B cell (primary cell): ENCODE measurements at regions not wholly inside any gene's neighbourhood (a gene's known extent, or its start where the extent isn't known, plus 50 kb on each side); places are given as distances from the start of the nearest gene placed in this dataset.

ENCODE experiments used
- ATAC-seq: fragments of 200-7000 bp; cut with Tn5 transposase; one replicate; pipeline ENCODE4 v1.10.0; 2021; ENCODE audit warnings: low read depth, mild to moderate bottlenecking, moderate number of reproducible peaks, moderate library complexity
- CTCF ChIA-PET: fragments of 350-600 bp; sonication (Branson Sonifier 250); formaldehyde crosslinking; loops from one replicate; lab custom pipeline; 2021; ENCODE audit warnings: antibody characterized with exemption, inconsistent platforms; lab: Charles Lee
- POLR2A ChIA-PET: fragments of 350-600 bp; sonication (Branson Sonifier 250); formaldehyde crosslinking; loops from one replicate; lab custom pipeline; 2021; ENCODE audit warnings: antibody characterized with exemption; lab: Charles Lee
- DNase-seq: peaks from one replicate; pipeline ENCODE4 v3.0.0; 2013
- H2AFZ ChIP-seq: 2 replicates; pipeline ENCODE4 v1.6.1; 2012; ENCODE audit warnings: mild to moderate bottlenecking, low read depth, low read length; ENCODE audit not compliant: insufficient read depth, poor library complexity, severe bottlenecking
- H3K27ac ChIP-seq, 2 donors: 1 replicate in 1 of 2; 2 replicates in 1 of 2; pipeline ENCODE4 v1.5.1; 2012 to 2013; ENCODE audit warnings: low read length in 2 of 2, mild to moderate bottlenecking in 2 of 2, moderate library complexity in 1 of 2
- H3K27me3 ChIP-seq, 4 experiments: fragments of 200-600 bp in 1 of 4; sonication (generic) in 1 of 4; replicated peaks in 1 of 4; 1 replicate in 2 of 4; 2 replicates in 2 of 4; pipeline versions ENCODE4 v1.6.1 to v1.7.0; 2013 to 2016; ENCODE audit warnings: low read length in 3 of 4, mild to moderate bottlenecking in 2 of 4, mixed read lengths in 1 of 4, moderate library complexity in 1 of 4; ENCODE audit not compliant: insufficient read depth in 4 of 4, control insufficient read depth in 3 of 4; ENCODE audit errors: control extremely low read depth in 1 of 4
- H3K36me3 ChIP-seq, 2 experiments: replicated peaks in 1 of 2; 1 replicate in 1 of 2; 2 replicates in 1 of 2; pipeline versions ENCODE4 v1.6.1 to v1.7.1; 2013; ENCODE audit warnings: low read length in 1 of 2; ENCODE audit not compliant: insufficient read depth in 2 of 2, control insufficient read depth in 1 of 2; ENCODE audit errors: control extremely low read depth in 1 of 2, extremely low read depth in 1 of 2
- H3K4me1 ChIP-seq, 2 donors: fragments of 200-600 bp in 1 of 2; sonication (generic) in 1 of 2; 1 replicate in 1 of 2; 2 replicates in 1 of 2; pipeline versions ENCODE4 v1.5.1 to v1.6.1; 2013 to 2017; ENCODE audit warnings: low read length in 2 of 2; ENCODE audit not compliant: control insufficient read depth in 2 of 2, insufficient read depth in 2 of 2
- H3K4me2 ChIP-seq: replicated peaks from 2 replicates; pipeline ENCODE3; 2012; ENCODE audit warnings: mild to moderate bottlenecking, low read depth, low read length; ENCODE audit not compliant: poor library complexity, severe bottlenecking
- H3K4me3 ChIP-seq, 5 experiments: fragments of 200-600 bp in 1 of 5; sonication (generic) in 1 of 5; 1 replicate in 3 of 5; 2 replicates in 2 of 5; pipeline versions ENCODE4 v1.5.1 to v1.7.0; 2011 to 2016; ENCODE audit warnings: low read length in 4 of 5, mild to moderate bottlenecking in 4 of 5, low read depth in 2 of 5, control low read depth in 1 of 5, moderate library complexity in 1 of 5; ENCODE audit not compliant: insufficient read depth in 1 of 5; ENCODE audit errors: control extremely low read depth in 1 of 5, extremely low read depth in 1 of 5
- H3K79me2 ChIP-seq: fragments of 200-600 bp; sonication (generic); one replicate; pipeline ENCODE4 v1.6.0; 2016; ENCODE audit warnings: low read length; ENCODE audit not compliant: control insufficient read depth, insufficient read depth
- H3K9ac ChIP-seq: fragments of 200-600 bp; sonication (generic); 2 replicates; pipeline ENCODE4 v1.6.1; 2017; ENCODE audit warnings: mild to moderate bottlenecking, low read length, moderate library complexity
- H3K9me3 ChIP-seq, 3 donors: one replicate each; pipeline versions ENCODE4 v1.6.1 to v1.7.1; 2013; ENCODE audit warnings: low read length in 2 of 3; ENCODE audit not compliant: control insufficient read depth in 2 of 3, insufficient read depth in 1 of 3; ENCODE audit errors: control extremely low read depth in 1 of 3
- H4K20me1 ChIP-seq: 2 replicates; pipeline ENCODE4 v1.6.0; 2012; ENCODE audit warnings: mild to moderate bottlenecking, low read length; ENCODE audit not compliant: insufficient read depth, control insufficient read depth, poor library complexity, severe bottlenecking
- H3K27ac Mint-ChIP-seq: one replicate; pipeline ENCODE4 v1.8.0; 2021; ENCODE audit warnings: mixed read lengths
- H3K27me3 Mint-ChIP-seq: one replicate; pipeline ENCODE4 v1.8.0; 2021; ENCODE audit warnings: mixed read lengths
- H3K4me1 Mint-ChIP-seq: one replicate; pipeline ENCODE4 v1.8.0; 2021; ENCODE audit warnings: mixed read lengths
- H3K4me3 Mint-ChIP-seq: one replicate; pipeline ENCODE4 v1.8.0; 2021; ENCODE audit warnings: mixed read lengths
- H3K9me3 Mint-ChIP-seq: one replicate; pipeline ENCODE4 v1.8.0; 2022; ENCODE audit warnings: mixed read lengths; ENCODE audit not compliant: insufficient read depth
- CTCF ChIP-seq: fragments of 200-600 bp; IDR thresholded peaks from one replicate; pipeline ENCODE4 v1.8.0; 2022; ENCODE audit warnings: antibody characterized with exemption, mild to moderate bottlenecking
- EZH2 ChIP-seq: IDR thresholded peaks from 2 replicates; pipeline ENCODE4 v1.6.1; 2012; ENCODE audit warnings: borderline replicate concordance, low read depth, mild to moderate bottlenecking, moderate library complexity, low read length; ENCODE audit not compliant: insufficient read depth, poor library complexity, severe bottlenecking
- WGBS: methylation state at CpG from one replicate; pipeline ENCODE4 v1.1.5; 2013; ENCODE audit warnings: missing lambda C conversion rate; ENCODE audit not compliant: insufficient coverage; 5-methylcytosine and 5-hydroxymethylcytosine counted together
- intact Hi-C: fragments of 100-400 bp; cut with micrococcal nuclease; formaldehyde crosslinking; loops from one replicate; pipeline ENCODE4 v1.10.0; 2022

GRCh38 chr6:23265270-23265669 is 695.9 kb downstream of the HDGFL1 start:
- POLR2A ChIA-PET = no interaction called here

GRCh38 chr6:23266536-23266935 is 697.2 kb downstream of the HDGFL1 start:
- intact Hi-C loops = no loop called here
- POLR2A ChIA-PET = no interaction called here
- H3K27ac ChIP-seq = no peak overlapping the region
- no peaks in the 10 kb centered on the region for H3K36me3 ChIP-seq
- H3K4me1 ChIP-seq = no peaks in the 10 kb centered on the region
- no peaks in the 10 kb centered on the region for H3K4me1 Mint-ChIP-seq
- ATAC-seq (no peak), DNase-seq (no peak)
- no peak overlapping the region for H3K9ac ChIP-seq
- peaks cover 3% of the 10 kb centered on the region for H3K9me3 Mint-ChIP-seq
- H3K27me3 Mint-ChIP-seq = no peaks in the 10 kb centered on the region
- H2AFZ ChIP-seq = no peak overlapping the region
- H4K20me1 ChIP-seq = no peaks in the 10 kb centered on the region
- WGBS = 80% methylated on average over 2 of the region's 7 CpGs
- no peak overlapping the region for H3K4me3 ChIP-seq
- CTCF ChIA-PET = no interaction called here
- no peak overlapping the region for H3K4me2 ChIP-seq
- no peaks in the 10 kb centered on the region for H3K27me3 ChIP-seq
- TF ChIP-seq CTCF = no peak
- TF ChIP-seq EZH2 = no peak
- no peak overlapping the region for H3K27ac Mint-ChIP-seq
- H3K79me2 ChIP-seq = no peaks in the 10 kb centered on the region
- peaks cover 0 to 6% (median 0%) of the 10 kb centered on the region in 3 donors for H3K9me3 ChIP-seq
- H3K4me3 Mint-ChIP-seq = no peak overlapping the region

More at GRCh38 chr6:23265270-23265669, 695.9 kb downstream of the HDGFL1 start:
- H3K27ac ChIP-seq = no peak overlapping the region
- no peak overlapping the region for H2AFZ ChIP-seq
- no peaks in the 10 kb centered on the region for H4K20me1 ChIP-seq
- peaks cover 0 to 6% (median 4%) of the 10 kb centered on the region in 3 donors for H3K9me3 ChIP-seq
- no peak overlapping the region for H3K4me3 Mint-ChIP-seq
- intact Hi-C loops = no loop called here
- no peak overlapping the region for H3K4me3 ChIP-seq
- no peak overlapping the region for H3K27ac Mint-ChIP-seq
- H3K79me2 ChIP-seq = no peaks in the 10 kb centered on the region
- H3K36me3 ChIP-seq = no peaks in the 10 kb centered on the region
- H3K27me3 ChIP-seq = no peaks in the 10 kb centered on the region
- no peak overlapping the region for H3K9ac ChIP-seq
- ATAC-seq = no peak
- H3K27me3 Mint-ChIP-seq = no peaks in the 10 kb centered on the region
- H3K4me1 ChIP-seq = no peaks in the 10 kb centered on the region
- H3K4me1 Mint-ChIP-seq = no peaks in the 10 kb centered on the region
- 94% methylated on average over 7 of the region's 7 CpGs for WGBS
- CTCF ChIA-PET = no interaction called here
- H3K4me2 ChIP-seq = no peak overlapping the region
- H3K9me3 Mint-ChIP-seq = peaks cover 8% of the 10 kb centered on the region
- no peak for TF ChIP-seq EZH2
- no peak for TF ChIP-seq CTCF
- DNase-seq = no peak
